Right cardiac atrium (tissue), 5 donors: ENCODE measurements at regions not wholly inside any gene's neighbourhood (a gene's known extent, or its start where the extent isn't known, plus 50 kb on each side); places are given as distances from the start of the nearest gene placed in this dataset.

Experiments
- ATAC-seq, 2 donors: fragments of 200-7000 bp; cut with Tn5 transposase; one replicate each; pipeline versions ENCODE4 v1.8.0 to v1.9.1; 2020; ENCODE audit warnings: moderate library complexity in 2 of 2, mild to moderate bottlenecking in 1 of 2
- DNase-seq, 3 donors: peaks; one replicate each; pipeline ENCODE4 v3.0.0-alpha.2; 2020
- H3K27ac ChIP-seq: one replicate; pipeline ENCODE4 v1.5.1; 2013; ENCODE audit warnings: mild to moderate bottlenecking, low read length, control low read depth, moderate library complexity
- H3K27me3 ChIP-seq: one replicate; pipeline ENCODE4 v1.6.1; 2013; ENCODE audit not compliant: control insufficient read depth, insufficient read depth
- H3K4me1 ChIP-seq: one replicate; pipeline ENCODE4 v1.6.1; 2013; ENCODE audit warnings: low read length; ENCODE audit not compliant: control insufficient read depth, insufficient read depth
- H3K4me3 ChIP-seq: one replicate; pipeline ENCODE4 v1.5.1; 2013; ENCODE audit warnings: low read length, control low read depth
- H3K9me3 ChIP-seq: one replicate; pipeline ENCODE4 v1.6.1; 2013; ENCODE audit warnings: low read length; ENCODE audit not compliant: control insufficient read depth
- WGBS: extraction: QIAGEN DNeasy Blood & Tissue Kit; methylation state at CpG from one replicate; pipeline ENCODE4 v1.1.7; 2013; 5-methylcytosine and 5-hydroxymethylcytosine counted together
- intact Hi-C, 4 donors: fragments of 100-400 bp; cut with DNase I; formaldehyde crosslinking; loops; one replicate each; pipeline versions ENCODE4 v1.11.0 to v1.14.0; 2022 to 2023
- donor health status: healthy with polysubstance abuse.
- donor health status: DM: no; HTN: yes; CAD: no.
- donor health status: DM: no; HTN: no; CAD: no.
- donor health status: DM: no; HTN: yes; CAD: no; lungs with severe emphysema.
- donor health status: DM: yes; HTN: yes; CAD: no.

- H3K4me1 ChIP-seq = no peaks in the 10 kb centered on the region
- WGBS = 69% methylated on average over 7 of the region's 7 CpGs
- intact Hi-C loops = no loop called here
These were observed 260.7 kb upstream of the KLHL29 start for GRCh38 chr2:23124214-23124750.

DNA sequence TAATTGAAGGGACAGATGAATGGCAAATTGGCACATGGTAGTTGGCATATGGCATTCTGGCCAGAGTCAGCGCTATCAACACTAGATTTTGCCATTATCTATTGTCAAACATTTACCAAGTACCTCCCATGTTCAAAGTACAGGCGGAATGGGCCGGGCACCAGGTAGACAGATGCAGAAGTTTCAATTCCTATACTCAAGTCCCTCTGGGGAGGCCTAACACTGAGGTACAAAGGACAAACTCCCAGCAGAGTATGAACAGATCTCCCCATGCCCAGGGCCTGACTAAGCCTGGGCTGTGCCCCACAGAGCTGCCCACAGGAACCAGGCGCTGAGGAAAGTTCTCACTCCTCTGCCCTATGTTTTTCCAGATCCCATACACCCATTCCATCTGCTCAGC is 257.5 kb upstream of the KLHL29 start:
- H3K27me3 ChIP-seq = no peaks in the 10 kb centered on the region
- intact Hi-C loops = no loop called here

More at GRCh38 chr2:23124214-23124750, 260.7 kb upstream of the KLHL29 start:
- Histone ChIP-seq H3K4me3 (no peak overlapping the region), H3K27ac (no peak overlapping the region), H3K27me3 (no peaks in the 10 kb centered on the region), H3K9me3 (no peaks in the 10 kb centered on the region)
- no peak for DNase-seq
- ATAC-seq = no peak

GRCh38 chr2:23128684-23129292 is 256.2 kb upstream of the KLHL29 start:
- intact Hi-C loops = no loop called here
- no peak overlapping the region for H3K27ac ChIP-seq
- no peaks in the 10 kb centered on the region for H3K27me3 ChIP-seq
- H3K4me1 ChIP-seq = no peaks in the 10 kb centered on the region
- no peak for ATAC-seq
- H3K4me3 ChIP-seq = no peak overlapping the region
- WGBS = 90% methylated on average over 7 of the region's 7 CpGs
- no peaks in the 10 kb centered on the region for H3K9me3 ChIP-seq
- DNase-seq = no peak

More for the DNA sequence above, 257.5 kb upstream of the KLHL29 start:
- no peak overlapping the region for H3K27ac ChIP-seq
- H3K4me3 ChIP-seq = no peak overlapping the region
- ATAC-seq (peak in 1 of 2 donors; percentile 38), DNase-seq (no peak)
- WGBS = 80% methylated on average over 4 of the region's 4 CpGs
- H3K4me1 ChIP-seq = no peaks in the 10 kb centered on the region
- no peaks in the 10 kb centered on the region for H3K9me3 ChIP-seq

DNA sequence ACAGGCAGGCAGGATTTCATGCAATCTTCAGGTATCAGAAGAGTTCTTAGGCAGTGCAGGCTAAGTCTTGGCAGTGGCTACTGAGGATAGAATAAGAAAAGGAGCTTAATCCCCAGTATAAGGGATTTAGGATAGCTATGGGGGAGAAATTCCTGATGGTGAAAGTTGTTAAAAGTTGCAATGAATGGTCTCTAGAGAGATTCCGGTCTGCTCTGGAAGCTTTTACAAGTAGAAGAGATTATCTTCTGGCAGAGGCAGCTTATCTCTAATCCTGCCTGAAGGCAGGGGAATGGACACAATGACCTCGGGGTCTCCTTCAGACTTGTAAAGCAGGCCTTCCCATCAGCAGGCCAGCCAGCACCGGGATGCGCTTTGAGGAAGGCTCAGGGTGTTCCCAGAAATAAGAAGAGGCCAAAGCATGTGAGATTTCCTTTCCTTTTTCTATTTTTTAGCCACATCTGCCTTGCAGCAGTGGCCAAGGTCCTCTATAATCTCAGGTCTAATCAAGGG is 253.9 kb upstream of the KLHL29 start:
- no peaks in the 10 kb centered on the region for H3K27me3 ChIP-seq
- H3K27ac ChIP-seq = no peak overlapping the region
- ATAC-seq = no peak
- peaks cover 3% of the 10 kb centered on the region for H3K4me1 ChIP-seq
- no peaks in the 10 kb centered on the region for H3K9me3 ChIP-seq
- DNase-seq = no peak
- intact Hi-C loops = no loop called here
- H3K4me3 ChIP-seq = no peak overlapping the region
- 64% methylated on average over 4 of the region's 4 CpGs for WGBS

DNA sequence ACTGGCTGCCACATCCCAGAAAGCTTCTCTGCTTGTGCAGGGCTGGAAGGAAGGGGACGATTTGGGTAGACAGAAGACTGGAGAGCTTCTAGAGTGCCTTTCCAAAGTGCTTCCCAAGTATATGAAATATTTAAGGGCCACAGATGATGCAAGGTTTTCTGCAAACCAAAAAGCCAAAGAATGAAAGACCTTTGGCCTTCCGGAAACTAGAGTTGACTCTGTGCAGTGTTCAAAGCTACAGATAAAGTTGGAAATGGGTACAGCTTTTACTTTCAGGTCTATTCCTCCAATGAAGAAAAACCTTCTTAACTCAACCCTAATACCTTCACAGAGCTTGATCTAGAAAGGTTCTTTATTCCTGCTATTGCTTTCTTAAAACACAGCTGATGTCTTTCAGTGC is 253.0 kb upstream of the KLHL29 start:
- Histone ChIP-seq H3K9me3 (no peaks in the 10 kb centered on the region), H3K27ac (no peak overlapping the region), H3K4me1 (peaks cover 3% of the 10 kb centered on the region), H3K27me3 (no peaks in the 10 kb centered on the region), H3K4me3 (no peak overlapping the region)
- DNase-seq (no peak), ATAC-seq (no peak)
- intact Hi-C loops = no loop called here
- WGBS = 89% methylated on average over 2 of the region's 2 CpGs

- Histone ChIP-seq H3K27ac (no peak overlapping the region), H3K27me3 (no peaks in the 10 kb centered on the region), H3K4me1 (peaks cover 3% of the 10 kb centered on the region), H3K9me3 (no peaks in the 10 kb centered on the region), H3K4me3 (no peak overlapping the region)
- 58% methylated on average over 3 of the region's 3 CpGs for WGBS
- ATAC-seq (no peak), DNase-seq (no peak)
- intact Hi-C loops = no loop called here
These were observed 252.0 kb upstream of the KLHL29 start for GRCh38 chr2:23132823-23133595.

GRCh38 chr2:23134726-23135125 is 250.3 kb upstream of the KLHL29 start:
- H3K27me3 ChIP-seq = no peaks in the 10 kb centered on the region
- H3K4me3 ChIP-seq = no peak overlapping the region
- 48% methylated on average over 1 of the region's 1 CpG for WGBS
- intact Hi-C loops = no loop called here
- peaks cover 3% of the 10 kb centered on the region for H3K4me1 ChIP-seq
- no peak overlapping the region for H3K27ac ChIP-seq
- no peaks in the 10 kb centered on the region for H3K9me3 ChIP-seq
- DNase-seq = no peak
- peak; percentile 62 to 80 for ATAC-seq

- 25% methylated on average over 9 of the region's 9 CpGs for WGBS
- intact Hi-C loops = no loop called here
- DNase-seq (peak; percentile 42 to 69 (median 66)), ATAC-seq (peak; percentile 88 to 93)
- no peaks in the 10 kb centered on the region for H3K9me3 ChIP-seq
- H3K4me3 ChIP-seq = no peak overlapping the region
- no peak overlapping the region for H3K27ac ChIP-seq
- peaks cover 3% of the 10 kb centered on the region for H3K4me1 ChIP-seq
- H3K27me3 ChIP-seq = no peaks in the 10 kb centered on the region
These were observed 249.4 kb upstream of the KLHL29 start for GRCh38 chr2:23135481-23136100.

DNA sequence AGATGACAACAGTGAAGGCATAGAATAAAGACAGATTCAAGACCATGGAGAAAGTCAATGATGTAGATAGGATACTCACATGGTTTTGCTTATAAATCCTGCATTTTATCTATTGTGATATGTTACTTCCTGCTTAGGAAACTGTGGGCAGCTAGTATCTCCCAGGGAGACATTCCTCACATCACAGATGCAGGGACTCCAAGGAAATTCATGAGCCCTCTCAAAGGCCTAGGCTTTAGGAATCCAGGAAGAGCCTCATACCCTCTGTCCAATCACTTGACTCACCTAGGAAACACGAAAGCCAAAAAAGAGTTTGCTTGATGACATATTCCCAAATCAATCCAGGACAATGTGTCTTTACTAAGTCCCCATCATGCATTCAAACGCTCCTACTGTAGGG is 247.8 kb upstream of the KLHL29 start:
- Histone ChIP-seq H3K27ac (no peak overlapping the region), H3K27me3 (no peaks in the 10 kb centered on the region), H3K9me3 (no peaks in the 10 kb centered on the region), H3K4me3 (no peak overlapping the region), H3K4me1 (peaks cover 3% of the 10 kb centered on the region)
- ATAC-seq = no peak
- intact Hi-C loops = no loop called here
- 76% methylated on average over 2 of the region's 2 CpGs for WGBS
- DNase-seq = no peak

- intact Hi-C loops = no loop called here
- Histone ChIP-seq H3K9me3 (no peaks in the 10 kb centered on the region), H3K27me3 (no peaks in the 10 kb centered on the region), H3K4me3 (no peak overlapping the region), H3K4me1 (peaks cover 3% of the 10 kb centered on the region), H3K27ac (no peak overlapping the region)
- ATAC-seq (no peak), DNase-seq (no peak)
- WGBS = 82% methylated on average over 4 of the region's 4 CpGs
These were observed 246.3 kb upstream of the KLHL29 start for GRCh38 chr2:23138701-23139100.

- Histone ChIP-seq H3K9me3 (no peaks in the 10 kb centered on the region), H3K4me3 (no peak overlapping the region), H3K27ac (no peak overlapping the region), H3K27me3 (no peaks in the 10 kb centered on the region), H3K4me1 (no peaks in the 10 kb centered on the region)
- DNase-seq = no peak
- ATAC-seq = no peak
- intact Hi-C loops = no loop called here
These were observed 239.5 kb upstream of the KLHL29 start for GRCh38 chr2:23145460-23145859.
